GM12878 (cell line): ENCODE measurements at regions not wholly inside any gene's neighbourhood (a gene's known extent, or its start where the extent isn't known, plus 50 kb on each side); places are given as distances from the start of the nearest gene placed in this dataset.

Experiments
- CTCF ChIP-seq, 3 experiments: IDR thresholded peaks in 2 of 3; conservative IDR thresholded peaks in 1 of 3; 2 replicates each; pipeline ENCODE4 v1.5.1; 2011; ENCODE audit warnings: low read depth in 3 of 3, low read length in 3 of 3, mild to moderate bottlenecking in 3 of 3, control low read depth in 2 of 3, moderate library complexity in 2 of 3, inconsistent platforms in 1 of 3, mixed read lengths in 1 of 3; ENCODE audit not compliant: control insufficient read depth in 2 of 3, insufficient read depth in 1 of 3; ENCODE audit errors: extremely low read depth in 1 of 3
- EZH2 ChIP-seq: IDR thresholded peaks from 2 replicates; pipeline ENCODE4 v1.6.1; 2012; ENCODE audit warnings: low read depth, mild to moderate bottlenecking, control low read depth, inconsistent platforms, low read length, borderline replicate concordance; ENCODE audit not compliant: control insufficient read depth
- GABPA ChIP-seq: IDR thresholded peaks from 2 replicates; pipeline ENCODE4 v1.6.1; 2014; ENCODE audit warnings: antibody characterized with exemption, low read depth, mild to moderate bottlenecking, inconsistent platforms
- NBN ChIP-seq: fragments of 450-650 bp; IDR thresholded peaks from 2 replicates; pipeline ENCODE4 v1.6.1; 2016
- RAD21 ChIP-seq: IDR thresholded peaks from 2 replicates; pipeline ENCODE4 v1.6.1; 2011; ENCODE audit warnings: mild to moderate bottlenecking, low read depth, low read length, moderate library complexity; ENCODE audit not compliant: insufficient read depth
- SMC3 ChIP-seq: IDR thresholded peaks from 2 replicates; pipeline ENCODE4 v1.6.1; 2011; ENCODE audit warnings: low read length, improper control_type of control experiment, borderline replicate concordance
- TCF7 ChIP-seq: IDR thresholded peaks from 2 replicates; pipeline ENCODE4 v1.6.1; 2014; ENCODE audit warnings: antibody characterized with exemption, borderline replicate concordance
- ZNF687 ChIP-seq: fragments of 450-650 bp; IDR thresholded peaks from 2 replicates; pipeline ENCODE4 v1.6.1; 2017; ENCODE audit warnings: mild to moderate bottlenecking, moderate library complexity
- ZZZ3 ChIP-seq: IDR thresholded peaks from 2 replicates; pipeline ENCODE4 v1.6.1; 2011; ENCODE audit warnings: low read depth; ENCODE audit not compliant: control insufficient read depth, insufficient read length
- TF ChIP-seq, protein P1 (sequence below): fragments of 450-650 bp; IDR thresholded peaks from 2 replicates; pipeline ENCODE4 v1.6.1; 2016; ENCODE audit warnings: mild to moderate bottlenecking
- TF ChIP-seq, protein P2 (sequence below): fragments of 450-650 bp; formaldehyde crosslinking; IDR thresholded peaks from 2 replicates; pipeline ENCODE4 v1.4.0; 2022; ENCODE audit warnings: mild to moderate bottlenecking, moderate library complexity
- TF ChIP-seq, protein P3 (sequence below): IDR thresholded peaks from 2 replicates; pipeline ENCODE4 v1.6.1; 2012; ENCODE audit warnings: low read depth, low read length, improper control_type of control experiment

GRCh38 chr2:198518935-198519334 lies 714.5 kb downstream of the PLCL1 start:
- TF ChIP-seq NBN (no peak), CTCF (IDR thresholded peaks at IDR 0.05 in 2 of 3, conservative IDR thresholded peaks at IDR 0.05 in 1 of 3; ENCODE audit: control insufficient read depth in 2 of 3, extremely low read depth in 1 of 3, insufficient read depth in 1 of 3, low read depth in 3 of 3, low read length in 3 of 3) (no peak), SMC3 (no peak), TCF7 (no peak), RAD21 (no peak), ZZZ3 (no peak), GABPA (no peak), ZNF687 (no peak), EZH2 (no peak)
- TF ChIP-seq, protein P1, sequence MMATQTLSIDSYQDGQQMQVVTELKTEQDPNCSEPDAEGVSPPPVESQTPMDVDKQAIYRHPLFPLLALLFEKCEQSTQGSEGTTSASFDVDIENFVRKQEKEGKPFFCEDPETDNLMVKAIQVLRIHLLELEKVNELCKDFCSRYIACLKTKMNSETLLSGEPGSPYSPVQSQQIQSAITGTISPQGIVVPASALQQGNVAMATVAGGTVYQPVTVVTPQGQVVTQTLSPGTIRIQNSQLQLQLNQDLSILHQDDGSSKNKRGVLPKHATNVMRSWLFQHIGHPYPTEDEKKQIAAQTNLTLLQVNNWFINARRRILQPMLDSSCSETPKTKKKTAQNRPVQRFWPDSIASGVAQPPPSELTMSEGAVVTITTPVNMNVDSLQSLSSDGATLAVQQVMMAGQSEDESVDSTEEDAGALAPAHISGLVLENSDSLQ: no peak
- TF ChIP-seq, protein P2, sequence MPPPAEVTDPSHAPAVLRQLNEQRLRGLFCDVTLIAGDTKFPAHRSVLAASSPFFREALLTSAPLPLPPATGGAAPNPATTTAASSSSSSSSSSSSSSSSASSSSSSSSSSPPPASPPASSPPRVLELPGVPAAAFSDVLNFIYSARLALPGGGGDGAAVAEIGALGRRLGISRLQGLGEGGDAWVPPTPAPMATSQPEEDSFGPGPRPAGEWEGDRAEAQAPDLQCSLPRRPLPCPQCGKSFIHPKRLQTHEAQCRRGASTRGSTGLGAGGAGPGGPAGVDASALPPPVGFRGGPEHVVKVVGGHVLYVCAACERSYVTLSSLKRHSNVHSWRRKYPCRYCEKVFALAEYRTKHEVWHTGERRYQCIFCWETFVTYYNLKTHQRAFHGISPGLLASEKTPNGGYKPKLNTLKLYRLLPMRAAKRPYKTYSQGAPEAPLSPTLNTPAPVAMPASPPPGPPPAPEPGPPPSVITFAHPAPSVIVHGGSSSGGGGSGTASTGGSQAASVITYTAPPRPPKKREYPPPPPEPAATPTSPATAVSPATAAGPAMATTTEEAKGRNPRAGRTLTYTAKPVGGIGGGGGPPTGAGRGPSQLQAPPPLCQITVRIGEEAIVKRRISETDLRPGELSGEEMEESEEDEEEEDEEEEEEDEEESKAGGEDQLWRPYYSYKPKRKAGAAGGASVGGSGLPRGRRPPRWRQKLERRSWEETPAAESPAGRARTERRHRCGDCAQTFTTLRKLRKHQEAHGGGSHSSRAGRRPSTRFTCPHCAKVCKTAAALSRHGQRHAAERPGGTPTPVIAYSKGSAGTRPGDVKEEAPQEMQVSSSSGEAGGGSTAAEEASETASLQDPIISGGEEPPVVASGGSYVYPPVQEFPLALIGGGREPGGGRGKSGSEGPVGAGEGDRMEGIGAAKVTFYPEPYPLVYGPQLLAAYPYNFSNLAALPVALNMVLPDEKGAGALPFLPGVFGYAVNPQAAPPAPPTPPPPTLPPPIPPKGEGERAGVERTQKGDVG: no peak
- TF ChIP-seq, protein P3, sequence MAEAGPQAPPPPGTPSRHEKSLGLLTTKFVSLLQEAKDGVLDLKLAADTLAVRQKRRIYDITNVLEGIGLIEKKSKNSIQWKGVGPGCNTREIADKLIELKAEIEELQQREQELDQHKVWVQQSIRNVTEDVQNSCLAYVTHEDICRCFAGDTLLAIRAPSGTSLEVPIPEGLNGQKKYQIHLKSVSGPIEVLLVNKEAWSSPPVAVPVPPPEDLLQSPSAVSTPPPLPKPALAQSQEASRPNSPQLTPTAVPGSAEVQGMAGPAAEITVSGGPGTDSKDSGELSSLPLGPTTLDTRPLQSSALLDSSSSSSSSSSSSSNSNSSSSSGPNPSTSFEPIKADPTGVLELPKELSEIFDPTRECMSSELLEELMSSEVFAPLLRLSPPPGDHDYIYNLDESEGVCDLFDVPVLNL: no peak
